Stimulated activated CD8-positive, alpha-beta memory T cell treated with anti-CD3 and anti-CD28 coated beads, Interleukin-7, amount 100 ng/mL, for 48 hours (primary cell): ENCODE measurements at regions not wholly inside any gene's neighbourhood (a gene's known extent, or its start where the extent isn't known, plus 50 kb on each side); places are given as distances from the start of the nearest gene placed in this dataset.

Source experiments
- DNase-seq, 2 donors: peaks; one replicate each; pipeline ENCODE4 v3.0.0-alpha.2; 2020; ENCODE audit warnings: low read depth in 1 of 2; ENCODE audit errors: extremely low read depth in 1 of 2

- DNase-seq, result no peak
These were observed 811.1 kb upstream of the SALL3 start for GRCh38 chr18:78168526-78168925.

GRCh38 chr18:78169174-78169864 lies 810.3 kb upstream of the SALL3 start:
- no peak for DNase-seq

GRCh38 chr18:78171954-78172353 lies 807.7 kb upstream of the SALL3 start:
- DNase-seq, result no peak

- DNase-seq, result no peak
These were observed 804.9 kb upstream of the SALL3 start for GRCh38 chr18:78174737-78175136.

GRCh38 chr18:78178812-78179211 lies 800.8 kb upstream of the SALL3 start:
- no peak for DNase-seq

GRCh38 chr18:78180741-78181140 lies 798.9 kb upstream of the SALL3 start:
- no peak for DNase-seq

- DNase-seq, result no peak
These were observed 795.8 kb upstream of the SALL3 start for GRCh38 chr18:78183815-78184214.

GRCh38 chr18:78191276-78191675 lies 788.3 kb upstream of the SALL3 start:
- no peak for DNase-seq

GRCh38 chr18:78192054-78192453 lies 787.6 kb upstream of the SALL3 start:
- no peak for DNase-seq

GRCh38 chr18:78196280-78196679 lies 783.3 kb upstream of the SALL3 start:
- DNase-seq, result no peak

GRCh38 chr18:78199002-78199401 lies 780.6 kb upstream of the SALL3 start:
- DNase-seq, result no peak

- DNase-seq, result no peak
These were observed 780.0 kb upstream of the SALL3 start for GRCh38 chr18:78199611-78200010.

- DNase-seq, result no peak
These were observed 771.7 kb upstream of the SALL3 start for GRCh38 chr18:78207942-78208341.

- no peak for DNase-seq
These were observed 771.2 kb upstream of the SALL3 start for GRCh38 chr18:78208461-78208860.

GRCh38 chr18:78213361-78213994 lies 766.1 kb upstream of the SALL3 start:
- DNase-seq, result no peak

- DNase-seq, result no peak
These were observed 758.1 kb upstream of the SALL3 start for GRCh38 chr18:78221496-78221895.

GRCh38 chr18:78228974-78229373 lies 750.6 kb upstream of the SALL3 start:
- no peak for DNase-seq

- no peak for DNase-seq
These were observed 748.7 kb upstream of the SALL3 start for GRCh38 chr18:78230911-78231310.

GRCh38 chr18:78232196-78232595 lies 747.4 kb upstream of the SALL3 start:
- no peak for DNase-seq

- DNase-seq, result no peak
These were observed 741.8 kb upstream of the SALL3 start for GRCh38 chr18:78237864-78238263.

- no peak for DNase-seq
These were observed 741.1 kb upstream of the SALL3 start for GRCh38 chr18:78238404-78239089.

- DNase-seq, result no peak
These were observed 740.5 kb upstream of the SALL3 start for GRCh38 chr18:78239090-78239457.
